GM21576 (cell line): ENCODE measurements at regions not wholly inside any gene's neighbourhood (a gene's known extent, or its start where the extent isn't known, plus 50 kb on each side); places are given as distances from the start of the nearest gene placed in this dataset.

Source experiments
- ATAC-seq: cut with Tn5 transposase; IDR thresholded peaks from one replicate; pipeline ENCODE4 v1.9.1; 2021; ENCODE audit warnings: mild to moderate bottlenecking, moderate library complexity; ENCODE audit not compliant: unreplicated experiment

DNA sequence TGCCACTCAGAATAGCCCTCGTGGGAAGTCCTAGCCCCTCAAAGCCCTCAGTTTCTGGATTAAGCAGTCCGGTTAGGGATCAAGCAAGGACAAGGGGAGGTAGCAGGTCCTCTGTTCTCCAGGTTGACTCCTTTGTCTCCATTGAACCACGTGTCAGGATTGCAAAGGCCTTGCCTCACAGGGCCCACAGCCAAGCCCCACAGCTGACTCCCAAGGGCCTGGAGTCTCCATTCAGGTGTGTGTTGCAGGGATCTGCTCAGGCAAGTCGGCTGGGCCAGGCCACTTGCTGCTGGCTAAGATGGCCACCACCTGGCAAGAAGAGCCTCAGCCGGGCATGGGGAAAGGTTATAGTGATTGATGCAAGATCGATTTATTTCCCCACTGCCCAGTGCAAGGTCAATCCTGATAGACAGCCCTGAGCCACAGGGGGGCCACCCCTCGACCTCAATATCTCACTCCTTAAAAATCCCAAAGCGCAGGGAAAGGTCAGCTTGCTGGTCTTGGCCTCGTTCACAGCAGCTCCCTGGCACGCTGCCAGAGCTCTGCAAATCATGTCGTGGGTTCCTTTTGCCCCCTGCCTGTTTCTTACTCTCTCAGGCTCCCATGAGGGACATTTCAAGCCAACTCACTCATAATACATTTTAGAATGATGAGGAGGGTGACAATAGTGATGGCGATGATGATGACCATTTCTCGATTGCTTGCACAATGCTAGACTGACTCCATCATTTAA, 75.9 kb downstream of the EDN3 start:
- ATAC-seq: no peak

- ATAC-seq: no peak
These were observed 76.6 kb downstream of the EDN3 start for GRCh38 chr20:59376998-59377397.

- no peak for ATAC-seq
These were observed 77.4 kb downstream of the EDN3 start for GRCh38 chr20:59377842-59378241.

DNA sequence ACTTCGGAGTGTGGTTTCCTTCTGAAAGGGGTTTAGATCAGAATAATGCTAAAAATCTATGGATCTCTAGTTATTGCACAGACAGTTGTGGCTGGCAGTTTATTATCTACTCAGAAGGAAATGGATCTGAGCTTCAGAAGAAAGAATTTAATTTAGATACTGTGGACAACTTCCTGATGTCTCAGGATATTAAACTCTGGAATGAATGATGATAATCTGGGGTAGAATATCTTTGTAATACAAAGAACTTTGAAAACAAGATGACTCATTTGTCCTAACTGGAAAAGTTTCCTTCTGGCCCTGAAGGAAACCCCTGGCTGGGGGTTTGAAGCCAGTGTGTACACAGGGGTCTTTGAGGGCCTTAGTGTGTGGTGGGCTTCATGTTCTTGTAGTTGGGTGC, 78.0 kb downstream of the EDN3 start:
- ATAC-seq: no peak

DNA sequence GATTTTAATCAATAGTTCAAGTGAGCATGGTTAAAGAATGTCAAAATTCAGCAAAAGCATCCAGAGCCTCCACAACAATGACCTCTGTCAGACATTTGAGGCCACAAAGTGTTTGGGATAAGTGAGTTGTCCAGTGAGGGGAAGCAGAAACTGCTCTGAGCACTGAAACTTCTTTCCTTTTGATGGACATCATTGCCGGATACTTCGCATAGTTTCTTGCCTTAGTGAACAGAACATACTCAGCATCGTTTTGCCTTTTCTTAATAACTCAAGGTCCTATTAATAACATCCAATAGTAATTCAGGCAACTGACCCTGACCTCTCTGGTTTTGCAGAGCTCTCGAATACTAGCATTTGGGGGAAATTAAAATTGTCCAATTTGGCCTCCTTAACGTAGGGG, 78.6 kb downstream of the EDN3 start:
- no peak for ATAC-seq

GRCh38 chr20:59381689-59382088, 81.3 kb downstream of the EDN3 start:
- no peak for ATAC-seq

DNA sequence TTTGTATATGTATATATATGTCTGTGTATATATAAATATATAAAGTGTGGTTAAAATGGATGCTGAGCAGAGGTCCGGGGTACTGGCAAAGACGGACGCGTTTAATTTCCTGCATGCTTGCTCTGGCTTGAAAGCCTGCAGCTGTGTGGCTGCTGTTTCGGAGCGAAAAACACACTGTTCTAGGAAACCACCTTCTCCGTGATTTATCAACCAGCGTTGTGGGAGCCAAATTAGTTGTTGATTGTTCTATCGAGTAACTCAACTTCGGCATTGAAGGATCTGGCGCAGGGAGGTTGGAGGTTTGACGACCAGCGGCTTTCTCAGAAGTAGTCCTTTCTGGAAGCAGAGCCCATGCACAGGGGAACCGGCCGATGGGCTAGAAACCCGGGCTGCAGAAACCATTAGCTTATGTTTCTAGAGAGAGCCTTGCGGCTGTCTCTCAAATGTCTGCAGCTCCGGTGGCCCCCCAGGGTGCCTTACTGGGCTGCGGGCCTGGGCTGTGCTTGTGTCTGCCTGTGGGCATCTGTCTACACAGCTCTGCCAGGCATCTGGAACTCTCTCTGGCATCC, 81.8 kb downstream of the EDN3 start:
- no peak for ATAC-seq

DNA sequence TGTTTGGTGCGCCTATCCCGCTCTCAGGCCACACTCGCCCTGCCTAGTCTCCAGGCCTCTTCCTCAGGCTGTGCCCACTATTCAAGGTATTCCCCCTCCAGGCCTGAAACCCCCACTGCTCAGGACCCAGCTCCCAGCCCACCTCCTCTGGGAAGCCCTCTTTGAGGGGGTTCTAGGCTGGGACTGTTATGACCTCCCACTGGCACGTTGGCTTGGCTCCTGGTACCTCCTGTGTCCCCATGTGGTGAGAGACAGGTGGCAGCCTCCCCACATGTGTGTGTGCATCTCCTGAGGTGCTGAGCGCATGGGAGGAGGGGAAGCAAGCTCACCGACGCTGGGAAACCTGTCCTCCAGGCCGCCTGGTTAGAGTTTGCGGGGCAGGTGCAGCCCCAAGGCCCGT, 82.5 kb downstream of the EDN3 start:
- no peak for ATAC-seq

GRCh38 chr20:59385038-59385437, 84.6 kb downstream of the EDN3 start:
- no peak for ATAC-seq

- no peak for ATAC-seq
These were observed 85.1 kb downstream of the EDN3 start for GRCh38 chr20:59385480-59385879.

DNA sequence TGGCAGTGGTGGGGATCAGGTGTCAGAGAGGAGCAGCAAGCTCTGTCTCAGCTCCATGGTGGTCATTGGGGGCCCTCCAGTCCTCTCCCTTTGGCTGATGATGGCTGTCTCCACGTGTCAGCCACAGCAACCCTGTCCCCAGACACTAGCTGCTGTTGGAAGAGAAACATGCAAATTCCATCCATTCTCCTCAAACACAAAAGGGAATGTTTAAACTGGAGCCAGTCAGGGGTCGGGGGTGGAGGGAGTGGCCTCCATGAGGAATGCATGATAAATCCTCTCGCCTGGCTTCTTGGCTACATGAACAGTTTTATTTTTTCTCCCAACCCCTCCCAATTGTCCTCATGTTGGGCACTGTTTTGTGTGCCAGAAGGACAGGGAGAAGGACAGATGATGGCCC, 86.4 kb downstream of the EDN3 start:
- ATAC-seq: no peak

DNA sequence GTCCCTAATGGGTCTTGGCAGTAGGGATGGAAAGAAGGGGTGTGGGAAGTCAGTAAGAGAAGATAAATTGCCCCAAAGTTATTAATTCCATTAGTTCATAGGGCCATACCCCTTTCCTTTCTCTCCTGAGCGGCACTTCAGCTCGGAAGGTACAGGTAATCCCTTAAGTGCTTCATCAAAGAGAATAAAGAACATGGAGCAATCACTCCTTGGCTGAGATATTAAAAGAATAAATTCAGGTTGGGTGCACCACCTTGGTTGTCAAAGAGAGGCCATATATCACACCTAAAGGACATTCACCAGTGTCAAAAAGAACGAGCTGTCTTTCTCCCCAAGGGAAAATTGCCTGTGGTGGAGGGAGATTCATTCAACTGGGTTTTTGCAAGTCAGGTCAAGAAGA, 87.5 kb downstream of the EDN3 start:
- no peak for ATAC-seq

DNA sequence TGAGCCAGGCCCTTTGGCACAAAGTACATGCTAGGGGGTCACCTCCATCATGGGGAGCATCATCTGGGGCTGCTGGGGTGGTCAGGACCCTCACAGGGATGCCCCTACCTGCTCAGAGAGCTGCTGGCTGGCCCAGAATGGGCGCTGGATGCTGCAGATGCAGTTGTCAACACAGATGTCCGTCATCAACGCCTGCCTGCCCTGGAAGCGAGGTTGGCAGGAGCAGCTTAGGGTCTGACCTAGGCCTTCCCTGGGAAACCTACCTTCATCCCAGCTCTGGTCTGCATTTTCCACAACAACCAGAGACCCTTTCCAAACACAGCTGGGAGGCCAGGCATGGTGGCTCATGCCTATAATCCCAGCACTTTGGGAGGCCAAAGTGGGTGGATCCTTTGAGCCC, 88.0 kb downstream of the EDN3 start:
- no peak for ATAC-seq

DNA sequence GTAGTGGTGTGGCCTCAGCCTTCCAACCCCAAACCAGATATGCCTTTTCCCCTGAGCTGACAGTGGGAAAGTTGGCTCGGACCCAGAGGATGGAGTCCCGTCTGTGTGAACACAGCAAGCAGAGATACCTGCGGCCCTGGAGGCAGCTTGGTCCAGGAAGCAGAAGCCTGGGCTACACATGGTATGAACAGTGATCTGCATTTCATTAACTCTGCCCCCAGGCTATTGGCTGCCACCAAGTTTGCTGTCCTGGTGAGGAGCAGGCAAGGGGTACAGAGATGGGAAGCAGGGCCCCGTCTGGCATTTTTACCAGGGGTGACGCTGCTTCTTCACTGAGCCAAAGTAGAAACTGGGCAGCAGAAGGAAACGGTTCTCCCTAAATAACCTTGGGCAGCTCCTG, 90.0 kb downstream of the EDN3 start:
- ATAC-seq: no peak

DNA sequence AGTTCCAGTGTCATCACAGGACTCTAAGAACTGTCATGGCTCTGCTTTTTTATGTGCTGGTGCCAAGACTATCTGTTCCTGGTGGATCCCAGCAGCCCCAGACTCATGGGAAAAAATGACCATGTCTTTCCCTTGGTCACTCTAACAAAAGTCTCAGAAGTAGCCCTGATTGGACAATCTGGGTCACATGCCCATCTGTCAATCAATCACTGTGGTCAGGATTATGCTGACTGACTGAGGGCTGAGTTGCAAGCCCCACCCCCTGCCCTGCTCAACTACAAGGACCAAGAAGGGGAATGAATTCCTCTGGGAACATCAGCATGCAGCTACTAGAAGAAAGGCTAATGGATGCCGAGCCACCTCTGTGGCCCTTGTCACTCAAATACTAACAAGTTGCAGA, 91.6 kb downstream of the EDN3 start:
- no peak for ATAC-seq

- ATAC-seq: no peak
These were observed 92.3 kb downstream of the EDN3 start for GRCh38 chr20:59392736-59393135.

GRCh38 chr20:59393142-59393541, 92.7 kb downstream of the EDN3 start:
- no peak for ATAC-seq

DNA sequence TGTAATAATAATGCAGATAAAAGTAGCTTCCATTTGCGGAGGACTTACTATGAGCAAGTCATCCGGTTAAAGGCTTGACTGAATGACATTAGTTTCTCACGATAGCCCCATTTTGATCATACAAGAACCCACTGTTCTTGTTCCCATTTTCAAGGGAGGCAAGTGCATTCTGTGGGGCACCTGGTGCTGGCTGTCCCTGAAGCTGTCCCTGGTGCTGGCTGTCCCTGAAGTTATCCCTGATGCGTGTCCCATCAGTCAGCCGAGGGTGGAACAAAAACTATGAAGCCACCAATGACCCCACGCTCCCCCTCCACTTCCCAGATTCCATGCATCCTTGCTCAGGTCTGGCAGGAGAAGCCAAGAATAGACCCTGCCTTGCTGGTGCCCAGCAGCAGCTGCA, 95.3 kb downstream of the EDN3 start:
- ATAC-seq: no peak

GRCh38 chr20:59398537-59399205, 98.3 kb downstream of the EDN3 start:
- ATAC-seq: no peak

DNA sequence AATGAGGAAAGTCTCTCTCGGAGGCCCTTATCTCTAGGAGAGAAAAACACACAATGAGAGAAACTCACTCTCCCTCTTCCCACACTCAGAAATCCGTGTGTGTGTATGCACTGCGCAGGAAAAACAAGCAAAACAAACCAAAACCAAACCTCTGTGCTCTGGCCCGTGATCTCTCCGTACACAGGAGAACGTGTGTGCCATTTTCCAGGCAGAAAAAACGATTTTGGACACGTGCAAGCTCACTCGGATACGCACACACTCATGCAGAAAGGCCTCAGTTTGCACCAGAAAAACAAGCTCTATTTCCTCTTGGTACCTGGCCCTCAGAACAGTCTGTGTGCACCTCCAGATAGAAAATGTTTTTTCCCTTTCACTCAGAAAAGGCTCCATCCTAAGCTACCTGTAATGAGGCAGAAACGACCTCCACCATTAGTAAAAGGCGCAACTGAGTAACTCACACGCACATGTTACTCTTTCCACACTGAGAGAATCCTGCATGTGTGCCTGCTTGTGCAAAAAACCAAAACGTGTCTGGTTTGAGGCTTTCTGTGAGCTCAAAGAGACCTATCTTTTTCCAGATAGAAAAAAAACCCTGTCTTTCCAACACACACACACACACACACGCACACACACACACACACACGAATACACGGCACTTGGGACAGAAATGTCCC, 99.2 kb downstream of the EDN3 start:
- no peak for ATAC-seq

- no peak for ATAC-seq
These were observed 100.3 kb downstream of the EDN3 start for GRCh38 chr20:59400708-59401107.

- no peak for ATAC-seq
These were observed 102.3 kb downstream of the EDN3 start for GRCh38 chr20:59402681-59403080.
